Fibroblast of mammary gland (primary cell): ENCODE measurements at regions not wholly inside any gene's neighbourhood (a gene's known extent, or its start where the extent isn't known, plus 50 kb on each side); places are given as distances from the start of the nearest gene placed in this dataset.

Experiments
- DNase-seq: peaks from one replicate; pipeline ENCODE4 v3.0.0-alpha.2; 2010; ENCODE audit warnings: low read depth
- H3K4me3 ChIP-seq: 2 replicates; pipeline ENCODE4 v1.5.1; 2011; ENCODE audit warnings: low read depth, mild to moderate bottlenecking, low read length, moderate library complexity; ENCODE audit not compliant: control insufficient read depth
- CTCF ChIP-seq: conservative IDR thresholded peaks from 2 replicates; pipeline ENCODE4 v1.5.1; 2011; ENCODE audit warnings: low read depth, low read length, inconsistent platforms; ENCODE audit not compliant: control insufficient read depth, insufficient read depth

- no peak for DNase-seq
- no peak for TF ChIP-seq CTCF
- no peak overlapping the region for H3K4me3 ChIP-seq
Observed at GRCh38 chr18:61047794-61048193, 285.4 kb upstream of the CDH20 start.

- no peak overlapping the region for H3K4me3 ChIP-seq
- no peak for DNase-seq
- TF ChIP-seq CTCF = no peak
Observed at GRCh38 chr18:61057443-61057842, 275.8 kb upstream of the CDH20 start.

GRCh38 chr18:61062258-61062657 lies 271.0 kb upstream of the CDH20 start:
- no peak for TF ChIP-seq CTCF
- H3K4me3 ChIP-seq = no peak overlapping the region
- DNase-seq = no peak

DNA sequence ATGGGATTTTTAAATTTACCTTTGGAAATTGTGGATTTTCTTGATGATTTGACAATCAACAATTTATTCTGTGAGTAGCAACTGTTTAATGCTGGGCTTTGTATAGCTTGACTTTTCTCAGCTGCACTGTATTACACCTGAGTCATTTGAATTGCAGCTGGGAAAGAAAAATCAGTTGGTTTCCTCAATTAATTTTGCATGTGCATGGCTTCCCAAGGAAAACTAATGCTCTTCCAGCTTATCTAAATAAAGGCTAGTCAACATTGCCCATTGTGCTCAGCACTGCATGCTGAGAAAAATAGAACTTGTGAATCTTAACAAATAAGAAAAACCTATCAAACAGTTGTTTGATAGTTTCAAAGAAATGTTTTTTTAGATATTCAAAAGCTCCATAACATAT lies 268.3 kb upstream of the CDH20 start:
- H3K4me3 ChIP-seq = no peak overlapping the region
- TF ChIP-seq CTCF = no peak

DNA sequence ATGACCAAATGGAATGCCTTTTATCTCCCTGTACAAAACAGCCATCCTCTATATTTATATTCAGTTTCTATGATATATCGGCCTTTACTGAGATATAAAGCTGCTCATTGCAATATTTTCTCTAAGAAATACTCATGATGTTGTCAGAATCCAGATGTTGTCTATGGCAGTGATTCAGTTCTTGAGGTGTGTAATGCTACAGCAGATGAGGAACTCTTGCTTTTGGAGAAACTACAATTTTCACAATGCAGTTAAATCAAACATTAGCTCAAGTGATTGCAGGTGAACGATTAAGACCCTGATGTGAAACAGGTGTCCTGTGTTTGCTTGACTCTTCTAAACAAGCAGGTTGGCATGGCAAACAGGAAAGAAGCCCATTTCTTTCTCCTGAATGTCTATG lies 256.2 kb upstream of the CDH20 start:
- no peak for TF ChIP-seq CTCF
- H3K4me3 ChIP-seq = no peak overlapping the region
- DNase-seq = no peak

More for the DNA sequence above, 268.3 kb upstream of the CDH20 start:
- DNase-seq = no peak

- DNase-seq = no peak
- no peak for TF ChIP-seq CTCF
- H3K4me3 ChIP-seq = no peak overlapping the region
Observed at GRCh38 chr18:61079714-61080113, 253.5 kb upstream of the CDH20 start.

DNA sequence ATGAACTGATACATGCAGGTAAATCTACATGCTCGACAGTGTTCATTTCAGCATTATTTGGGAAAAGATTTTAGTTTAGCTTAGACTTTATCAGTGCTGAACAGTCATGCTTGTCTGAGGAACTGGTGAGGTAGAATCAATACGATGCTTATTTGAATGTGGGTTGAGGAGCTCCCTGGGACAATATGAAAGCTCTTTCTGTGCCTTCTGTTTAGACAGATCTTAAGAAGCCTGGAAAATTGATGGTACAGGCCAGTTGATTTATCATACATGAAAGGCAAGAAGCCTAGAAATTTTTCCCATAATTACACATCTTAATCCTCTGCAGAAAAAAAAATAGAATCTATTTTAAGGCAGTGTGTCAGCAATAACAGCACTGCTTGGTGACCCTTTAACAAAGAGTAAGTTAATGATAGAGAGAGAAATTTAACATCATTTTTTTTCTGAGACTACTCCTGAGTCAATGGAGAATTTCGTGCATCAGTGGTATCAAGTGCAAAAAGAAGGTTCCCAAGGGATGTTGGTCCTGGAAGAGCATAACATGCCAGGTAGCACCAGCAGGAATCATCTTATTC lies 252.2 kb upstream of the CDH20 start:
- DNase-seq = no peak
- H3K4me3 ChIP-seq = no peak overlapping the region
- no peak for TF ChIP-seq CTCF
